Nephron (organoid): ENCODE measurements at regions not wholly inside any gene's neighbourhood (a gene's known extent, or its start where the extent isn't known, plus 50 kb on each side); places are given as distances from the start of the nearest gene placed in this dataset.
"Not testable (repeated sequence)": the region's sequence is repeated elsewhere in the genome, so short reads cannot be mapped to it uniquely, and the experiment has no call there.

Experiments used
- H3K27ac Mint-ChIP-seq, 3 experiments: 2 replicates each; pipeline ENCODE4 v1.8.0; 2020; ENCODE audit warnings: mixed read lengths in 3 of 3, mild to moderate bottlenecking in 2 of 3, moderate library complexity in 1 of 3
- H3K27me3 Mint-ChIP-seq: 2 replicates; pipeline ENCODE4 v1.8.0; 2021; ENCODE audit warnings: low read depth, mild to moderate bottlenecking, moderate library complexity, mixed read lengths
- H3K36me3 Mint-ChIP-seq: 2 replicates; pipeline ENCODE4 v1.8.0; 2020; ENCODE audit warnings: low read depth, mixed read lengths
- H3K4me1 Mint-ChIP-seq: 2 replicates; pipeline ENCODE4 v1.8.0; 2020; ENCODE audit warnings: mixed read lengths
- H3K4me3 Mint-ChIP-seq, 3 experiments: 2 replicates each; pipeline ENCODE4 v1.8.0; 2020; ENCODE audit warnings: mild to moderate bottlenecking in 3 of 3, mixed read lengths in 3 of 3, moderate library complexity in 2 of 3
- H3K9me3 Mint-ChIP-seq: 2 replicates; pipeline ENCODE4 v1.8.0; 2020; ENCODE audit warnings: mixed read lengths
- CTCF ChIP-seq, 3 experiments: fragments of 200-600 bp; sonication (generic); IDR thresholded peaks; one replicate each; pipeline ENCODE4 v1.5.0; 2021; ENCODE audit warnings: antibody characterized with exemption in 3 of 3; ENCODE audit not compliant: unreplicated experiment in 3 of 3

- no peak for TF ChIP-seq CTCF (IDR thresholded peaks at IDR 0.05; ENCODE audit: unreplicated experiment in 3 of 3)
Observed at GRCh38 chrX:117607561-117607960, 509.0 kb downstream of the KLHL13 start.

GRCh38 chrX:117606101-117606500 lies 510.5 kb downstream of the KLHL13 start:
- H3K4me3 Mint-ChIP-seq, H3K27ac Mint-ChIP-seq, H3K36me3 Mint-ChIP-seq, H3K27me3 Mint-ChIP-seq, H3K4me1 Mint-ChIP-seq: not testable (repeated sequence)
- H3K9me3 Mint-ChIP-seq, result peaks cover 18% of the 10 kb centered on the region

More at GRCh38 chrX:117607561-117607960, 509.0 kb downstream of the KLHL13 start:
- Mint-ChIP-seq H3K27ac (no peak overlapping the region), H3K27me3 (no peaks in the 10 kb centered on the region), H3K4me1 (peaks cover 5% of the 10 kb centered on the region), H3K4me3 (no peak overlapping the region), H3K9me3 (peaks cover 15% of the 10 kb centered on the region), H3K36me3 (no peaks in the 10 kb centered on the region)

GRCh38 chrX:117570160-117570559 lies 546.5 kb downstream of the KLHL13 start:
- H3K36me3 Mint-ChIP-seq, result no peaks in the 10 kb centered on the region
- H3K27me3 Mint-ChIP-seq, result no peaks in the 10 kb centered on the region
- no peak overlapping the region for H3K4me3 Mint-ChIP-seq
- peaks cover 20% of the 10 kb centered on the region for H3K9me3 Mint-ChIP-seq
- H3K27ac Mint-ChIP-seq, result peak overlapping the region in 1 of 3 experiments; percentile 65
- TF ChIP-seq CTCF (IDR thresholded peaks at IDR 0.05; ENCODE audit: unreplicated experiment in 3 of 3), result no peak
- no peaks in the 10 kb centered on the region for H3K4me1 Mint-ChIP-seq

- H3K36me3 Mint-ChIP-seq, result no peaks in the 10 kb centered on the region
- TF ChIP-seq CTCF (IDR thresholded peaks at IDR 0.05; ENCODE audit: unreplicated experiment in 3 of 3), result no peak
- peaks cover 32% of the 10 kb centered on the region for H3K9me3 Mint-ChIP-seq
- no peaks in the 10 kb centered on the region for H3K4me1 Mint-ChIP-seq
- H3K27ac Mint-ChIP-seq, result no peak overlapping the region
- no peak overlapping the region for H3K4me3 Mint-ChIP-seq
- no peaks in the 10 kb centered on the region for H3K27me3 Mint-ChIP-seq
Observed at GRCh38 chrX:117568238-117568637, 548.4 kb downstream of the KLHL13 start.

GRCh38 chrX:117543885-117544284 lies 572.7 kb downstream of the KLHL13 start:
- H3K4me1 Mint-ChIP-seq, result no peaks in the 10 kb centered on the region
- H3K9me3 Mint-ChIP-seq, result no peaks in the 10 kb centered on the region
- no peaks in the 10 kb centered on the region for H3K36me3 Mint-ChIP-seq
- TF ChIP-seq CTCF (IDR thresholded peaks at IDR 0.05; ENCODE audit: unreplicated experiment in 3 of 3), result no peak
- no peak overlapping the region for H3K4me3 Mint-ChIP-seq
- H3K27ac Mint-ChIP-seq, result no peak overlapping the region
- H3K27me3 Mint-ChIP-seq, result no peaks in the 10 kb centered on the region

GRCh38 chrX:117539090-117539418 lies 577.6 kb downstream of the KLHL13 start:
- Mint-ChIP-seq H3K4me1 (no peaks in the 10 kb centered on the region), H3K27ac (peak overlapping the region in 1 of 3 experiments; percentile 83), H3K27me3 (no peaks in the 10 kb centered on the region), H3K4me3 (no peak overlapping the region), H3K36me3 (no peaks in the 10 kb centered on the region), H3K9me3 (no peaks in the 10 kb centered on the region)
- TF ChIP-seq CTCF (IDR thresholded peaks at IDR 0.05; ENCODE audit: unreplicated experiment in 3 of 3), result no peak
